ENCODE measurements at regions not wholly inside any gene's neighbourhood (a gene's known extent, or its start where the extent isn't known, plus 50 kb on each side); places are given as distances from the start of the nearest gene placed in this dataset.

- TF ChIP-seq POLR2A (IDR thresholded peaks at IDR 0.05) (no peak), CTCF (IDR thresholded peaks at IDR 0.05) (no peak), EP300 (IDR thresholded peaks at IDR 0.05; ENCODE audit: low read depth) (no peak), POLR2AphosphoS5 (IDR thresholded peaks at IDR 0.05) (no peak)
These were observed 306.9 kb upstream of the ARSJ start for GRCh38 chr4:114286262-114286810.

Data from transverse colon (tissue), 4 donors.